ENCODE measurements at regions not wholly inside any gene's neighbourhood (a gene's known extent, or its start where the extent isn't known, plus 50 kb on each side); places are given as distances from the start of the nearest gene placed in this dataset.

DNA sequence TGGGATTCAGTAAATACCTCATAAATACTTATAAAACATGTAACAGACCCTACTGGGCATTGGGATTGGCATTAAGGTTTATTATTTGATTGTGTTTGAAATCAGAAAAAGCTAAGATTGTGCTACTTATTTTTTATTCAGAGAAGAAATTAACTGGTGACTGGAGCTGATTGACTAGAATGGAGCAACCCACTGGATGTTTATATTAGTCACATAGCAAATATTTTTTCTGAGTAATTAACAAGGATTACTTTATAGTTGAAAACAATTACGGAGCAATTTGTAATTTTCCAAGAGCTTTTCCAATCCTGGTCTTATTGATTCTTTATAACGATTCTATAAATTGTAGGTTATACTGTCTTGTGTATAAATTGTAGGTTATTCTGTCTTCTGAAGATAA is 208.7 kb downstream of the HLX start:
- Mint-ChIP-seq H3K4me1 (ENCODE audit: low read depth, unreplicated experiment) (peaks cover 7% of the 10 kb centered on the region), H3K4me3 (ENCODE audit: unreplicated experiment) (no peak overlapping the region), H3K27ac (ENCODE audit: unreplicated experiment) (no peak overlapping the region), H3K36me3 (ENCODE audit: low read depth, unreplicated experiment) (no peaks in the 10 kb centered on the region), H3K9me3 (ENCODE audit: unreplicated experiment) (no peaks in the 10 kb centered on the region), H3K27me3 (ENCODE audit: low read depth, unreplicated experiment) (peaks cover 2% of the 10 kb centered on the region)
- H3K4me3 ChIP-seq (ENCODE audit: insufficient read depth, low read depth, low read length), result no peak overlapping the region
- no peaks in the 10 kb centered on the region for H3K36me3 ChIP-seq (ENCODE audit: insufficient read depth, low read length)
- no peak overlapping the region for H3K4me2 ChIP-seq (ENCODE audit: low read length)
- DNase-seq (ENCODE audit: low read depth), result no peak
- no peak overlapping the region for H2AFZ ChIP-seq (ENCODE audit: low read depth, low read length)
- no peak overlapping the region for H3K9ac ChIP-seq (ENCODE audit: low read length)
- no peaks in the 10 kb centered on the region for H4K20me1 ChIP-seq (ENCODE audit: insufficient read depth, low read length)
- no peaks in the 10 kb centered on the region for H3K27me3 ChIP-seq (ENCODE audit: insufficient read depth, low read length)
- no peaks in the 10 kb centered on the region for H3K9me3 ChIP-seq (ENCODE audit: insufficient read depth, low read depth, low read length)
- H3K27ac ChIP-seq (ENCODE audit: low read depth, low read length), result no peak overlapping the region
- H3K4me1 ChIP-seq (ENCODE audit: insufficient read depth, low read length), result peaks cover 4% of the 10 kb centered on the region
- peak; percentile 9 for FAIRE-seq
- H3K79me2 ChIP-seq (ENCODE audit: insufficient read depth, low read length), result no peaks in the 10 kb centered on the region
- no peak for TF ChIP-seq EZH2 (IDR thresholded peaks at IDR 0.05; ENCODE audit: insufficient read depth, low read length)
- TF ChIP-seq, protein P1, sequence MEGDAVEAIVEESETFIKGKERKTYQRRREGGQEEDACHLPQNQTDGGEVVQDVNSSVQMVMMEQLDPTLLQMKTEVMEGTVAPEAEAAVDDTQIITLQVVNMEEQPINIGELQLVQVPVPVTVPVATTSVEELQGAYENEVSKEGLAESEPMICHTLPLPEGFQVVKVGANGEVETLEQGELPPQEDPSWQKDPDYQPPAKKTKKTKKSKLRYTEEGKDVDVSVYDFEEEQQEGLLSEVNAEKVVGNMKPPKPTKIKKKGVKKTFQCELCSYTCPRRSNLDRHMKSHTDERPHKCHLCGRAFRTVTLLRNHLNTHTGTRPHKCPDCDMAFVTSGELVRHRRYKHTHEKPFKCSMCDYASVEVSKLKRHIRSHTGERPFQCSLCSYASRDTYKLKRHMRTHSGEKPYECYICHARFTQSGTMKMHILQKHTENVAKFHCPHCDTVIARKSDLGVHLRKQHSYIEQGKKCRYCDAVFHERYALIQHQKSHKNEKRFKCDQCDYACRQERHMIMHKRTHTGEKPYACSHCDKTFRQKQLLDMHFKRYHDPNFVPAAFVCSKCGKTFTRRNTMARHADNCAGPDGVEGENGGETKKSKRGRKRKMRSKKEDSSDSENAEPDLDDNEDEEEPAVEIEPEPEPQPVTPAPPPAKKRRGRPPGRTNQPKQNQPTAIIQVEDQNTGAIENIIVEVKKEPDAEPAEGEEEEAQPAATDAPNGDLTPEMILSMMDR (IDR thresholded peaks at IDR 0.05; ENCODE audit: insufficient read depth, low read depth, low read length), result no peak

DNA sequence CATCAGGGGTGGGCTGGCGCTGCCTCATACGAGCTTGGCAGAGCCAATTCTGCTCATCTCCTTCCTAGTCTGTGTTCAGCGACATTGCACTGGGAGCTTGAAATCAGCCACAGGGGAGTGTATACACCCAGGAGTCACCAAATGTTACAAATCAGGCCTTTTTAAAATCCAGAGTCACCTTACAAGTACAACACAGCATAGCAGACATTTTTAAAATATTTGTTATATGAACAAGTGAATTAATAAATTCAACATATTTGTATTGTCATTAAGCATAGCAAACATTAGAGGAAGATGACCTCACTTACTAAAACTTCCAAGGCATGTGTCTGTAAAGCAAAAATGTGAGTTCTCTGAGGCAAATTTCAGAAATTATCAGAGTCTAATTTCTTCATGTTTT is 210.0 kb downstream of the HLX start:
- no peaks in the 10 kb centered on the region for H3K36me3 Mint-ChIP-seq (ENCODE audit: low read depth, unreplicated experiment)
- no peak overlapping the region for H3K4me3 ChIP-seq (ENCODE audit: insufficient read depth, low read depth, low read length)
- H3K27me3 Mint-ChIP-seq (ENCODE audit: low read depth, unreplicated experiment), result no peaks in the 10 kb centered on the region
- peak overlapping the region; percentile 16 for H3K27ac ChIP-seq (ENCODE audit: low read depth, low read length)
- H2AFZ ChIP-seq (ENCODE audit: low read depth, low read length), result no peak overlapping the region
- no peaks in the 10 kb centered on the region for H4K20me1 ChIP-seq (ENCODE audit: insufficient read depth, low read length)
- peak; percentile 57 for DNase-seq (ENCODE audit: low read depth)
- peaks cover 4% of the 10 kb centered on the region for H3K4me1 ChIP-seq (ENCODE audit: insufficient read depth, low read length)
- no peak overlapping the region for H3K4me3 Mint-ChIP-seq (ENCODE audit: unreplicated experiment)
- H3K4me1 Mint-ChIP-seq (ENCODE audit: low read depth, unreplicated experiment), result peaks cover 15% of the 10 kb centered on the region
- no peaks in the 10 kb centered on the region for H3K9me3 Mint-ChIP-seq (ENCODE audit: unreplicated experiment)
- peak overlapping the region; percentile 48 for H3K27ac Mint-ChIP-seq (ENCODE audit: unreplicated experiment)
- TF ChIP-seq, protein P1 (IDR thresholded peaks at IDR 0.05; ENCODE audit: insufficient read depth, low read depth, low read length), result no peak
- no peak for TF ChIP-seq EZH2 (IDR thresholded peaks at IDR 0.05; ENCODE audit: insufficient read depth, low read length)
- no peak for FAIRE-seq
- H3K79me2 ChIP-seq (ENCODE audit: insufficient read depth, low read length), result no peaks in the 10 kb centered on the region
- no peak overlapping the region for H3K4me2 ChIP-seq (ENCODE audit: low read length)
- no peaks in the 10 kb centered on the region for H3K9me3 ChIP-seq (ENCODE audit: insufficient read depth, low read depth, low read length)
- H3K27me3 ChIP-seq (ENCODE audit: insufficient read depth, low read length), result no peaks in the 10 kb centered on the region
- no peaks in the 10 kb centered on the region for H3K36me3 ChIP-seq (ENCODE audit: insufficient read depth, low read length)
- no peak overlapping the region for H3K9ac ChIP-seq (ENCODE audit: low read length)

DNA sequence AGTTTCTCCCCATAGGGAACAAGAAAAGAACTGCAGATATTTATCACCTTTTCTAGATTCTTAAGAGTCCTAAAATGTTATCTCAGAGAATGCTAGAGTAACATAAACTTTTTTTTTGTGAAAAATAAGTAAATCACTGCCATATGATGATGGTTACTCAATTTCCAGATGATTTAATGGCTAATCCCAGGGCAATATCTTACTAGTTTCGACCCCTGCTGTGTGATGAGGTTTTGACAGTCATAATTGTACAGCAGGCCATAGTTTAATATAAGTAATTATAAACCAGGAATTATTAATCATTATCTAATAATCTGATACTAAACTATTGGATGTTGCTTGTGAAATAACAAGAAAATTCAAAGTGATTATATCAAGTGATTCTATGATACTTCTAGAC is 210.6 kb downstream of the HLX start:
- Histone ChIP-seq H3K79me2 (ENCODE audit: insufficient read depth, low read length) (no peaks in the 10 kb centered on the region), H3K4me3 (ENCODE audit: insufficient read depth, low read depth, low read length) (no peak overlapping the region), H4K20me1 (ENCODE audit: insufficient read depth, low read length) (no peaks in the 10 kb centered on the region), H3K4me1 (ENCODE audit: insufficient read depth, low read length) (peaks cover 4% of the 10 kb centered on the region), H3K36me3 (ENCODE audit: insufficient read depth, low read length) (no peaks in the 10 kb centered on the region), H3K9ac (ENCODE audit: low read length) (no peak overlapping the region), H3K27me3 (ENCODE audit: insufficient read depth, low read length) (no peaks in the 10 kb centered on the region), H3K27ac (ENCODE audit: low read depth, low read length) (peak overlapping the region; percentile 16), H3K9me3 (ENCODE audit: insufficient read depth, low read depth, low read length) (no peaks in the 10 kb centered on the region), H2AFZ (ENCODE audit: low read depth, low read length) (no peak overlapping the region), H3K4me2 (ENCODE audit: low read length) (no peak overlapping the region)
- Mint-ChIP-seq H3K9me3 (ENCODE audit: unreplicated experiment) (no peaks in the 10 kb centered on the region), H3K27ac (ENCODE audit: unreplicated experiment) (peak overlapping the region; percentile 48), H3K27me3 (ENCODE audit: low read depth, unreplicated experiment) (no peaks in the 10 kb centered on the region), H3K4me1 (ENCODE audit: low read depth, unreplicated experiment) (peaks cover 20% of the 10 kb centered on the region), H3K36me3 (ENCODE audit: low read depth, unreplicated experiment) (no peaks in the 10 kb centered on the region), H3K4me3 (ENCODE audit: unreplicated experiment) (no peak overlapping the region)
- FAIRE-seq (peak; percentile 5), DNase-seq (ENCODE audit: low read depth) (no peak)
- TF ChIP-seq, protein P1 (IDR thresholded peaks at IDR 0.05; ENCODE audit: insufficient read depth, low read depth, low read length), result no peak
- TF ChIP-seq EZH2 (IDR thresholded peaks at IDR 0.05; ENCODE audit: insufficient read depth, low read length), result no peak

Measured in astrocyte (in vitro differentiated cells and primary cell).